ENCODE measurements at regions not wholly inside any gene's neighbourhood (a gene's known extent, or its start where the extent isn't known, plus 50 kb on each side); places are given as distances from the start of the nearest gene placed in this dataset.

- TF ChIP-seq, protein P1, sequence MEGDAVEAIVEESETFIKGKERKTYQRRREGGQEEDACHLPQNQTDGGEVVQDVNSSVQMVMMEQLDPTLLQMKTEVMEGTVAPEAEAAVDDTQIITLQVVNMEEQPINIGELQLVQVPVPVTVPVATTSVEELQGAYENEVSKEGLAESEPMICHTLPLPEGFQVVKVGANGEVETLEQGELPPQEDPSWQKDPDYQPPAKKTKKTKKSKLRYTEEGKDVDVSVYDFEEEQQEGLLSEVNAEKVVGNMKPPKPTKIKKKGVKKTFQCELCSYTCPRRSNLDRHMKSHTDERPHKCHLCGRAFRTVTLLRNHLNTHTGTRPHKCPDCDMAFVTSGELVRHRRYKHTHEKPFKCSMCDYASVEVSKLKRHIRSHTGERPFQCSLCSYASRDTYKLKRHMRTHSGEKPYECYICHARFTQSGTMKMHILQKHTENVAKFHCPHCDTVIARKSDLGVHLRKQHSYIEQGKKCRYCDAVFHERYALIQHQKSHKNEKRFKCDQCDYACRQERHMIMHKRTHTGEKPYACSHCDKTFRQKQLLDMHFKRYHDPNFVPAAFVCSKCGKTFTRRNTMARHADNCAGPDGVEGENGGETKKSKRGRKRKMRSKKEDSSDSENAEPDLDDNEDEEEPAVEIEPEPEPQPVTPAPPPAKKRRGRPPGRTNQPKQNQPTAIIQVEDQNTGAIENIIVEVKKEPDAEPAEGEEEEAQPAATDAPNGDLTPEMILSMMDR (IDR thresholded peaks at IDR 0.05) = peak in 1 of 2 donors; percentile 41
- no peaks in the 10 kb centered on the region for H3K36me3 ChIP-seq
- no peak overlapping the region for H3K27ac ChIP-seq
- DNase-seq (ENCODE audit: low spot score) = no peak
- H3K4me1 ChIP-seq = no peaks in the 10 kb centered on the region
- no peaks in the 10 kb centered on the region for H3K27me3 ChIP-seq
- H3K9me3 ChIP-seq = no peaks in the 10 kb centered on the region
- H3K4me3 ChIP-seq = no peak overlapping the region
These were observed 331.8 kb upstream of the BTBD3 start for GRCh38 chr20:11585752-11586352.

DNA sequence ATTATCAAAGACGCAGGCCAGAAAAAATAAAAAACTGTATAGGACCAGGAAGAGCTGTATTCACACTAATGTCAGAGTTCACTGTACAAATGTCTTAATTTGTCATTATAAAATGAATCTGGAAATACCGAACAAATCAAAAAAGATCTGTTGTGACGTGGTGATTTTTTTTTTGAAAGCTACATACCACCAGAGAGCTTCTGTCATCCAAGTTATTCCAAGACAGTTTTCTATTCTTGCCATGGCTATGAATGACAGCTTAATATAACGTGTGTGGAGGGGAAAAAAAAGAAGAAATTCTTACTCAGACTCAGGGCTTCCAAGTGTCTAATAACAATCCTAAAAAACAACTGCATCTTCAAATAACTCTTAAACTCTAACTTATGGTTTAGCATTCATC, 328.8 kb upstream of the BTBD3 start:
- Histone ChIP-seq H3K4me3 (no peak overlapping the region), H3K9me3 (peaks cover 0 to 7% of the 10 kb centered on the region in 2 donors), H3K27ac (no peak overlapping the region), H3K4me1 (no peaks in the 10 kb centered on the region), H3K36me3 (no peaks in the 10 kb centered on the region), H3K27me3 (no peaks in the 10 kb centered on the region)
- TF ChIP-seq, protein P1 (IDR thresholded peaks at IDR 0.05) = no peak
- no peak for DNase-seq (ENCODE audit: low spot score)

DNA sequence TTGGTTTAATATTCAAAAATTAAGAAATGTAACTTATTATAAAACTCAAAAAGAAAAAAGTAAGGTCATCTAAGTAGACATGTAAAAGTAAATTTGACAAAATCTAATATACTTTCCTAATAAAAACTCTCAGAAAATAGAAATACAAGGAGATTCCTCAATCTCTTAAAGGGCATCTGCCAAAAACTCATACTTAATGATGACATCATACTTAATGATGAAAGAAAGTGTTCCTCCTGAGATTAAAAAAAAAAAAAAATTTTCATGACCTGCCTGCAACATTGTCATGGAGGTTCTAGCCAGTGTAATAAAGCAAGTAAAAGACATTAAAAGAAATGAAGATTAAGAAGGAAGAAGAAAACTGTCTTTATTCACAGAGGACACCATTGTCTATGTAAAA, 325.7 kb upstream of the BTBD3 start:
- Histone ChIP-seq H3K9me3 (peaks cover 0 to 7% of the 10 kb centered on the region in 2 donors), H3K27me3 (no peaks in the 10 kb centered on the region), H3K36me3 (no peaks in the 10 kb centered on the region), H3K4me1 (no peaks in the 10 kb centered on the region), H3K4me3 (no peak overlapping the region), H3K27ac (no peak overlapping the region)
- TF ChIP-seq, protein P1 (IDR thresholded peaks at IDR 0.05) = no peak
- no peak for DNase-seq (ENCODE audit: low spot score)

GRCh38 chr20:11604339-11604738, 313.4 kb upstream of the BTBD3 start:
- TF ChIP-seq, protein P1 (IDR thresholded peaks at IDR 0.05) = no peak
- Histone ChIP-seq H3K4me3 (no peak overlapping the region), H3K27ac (no peak overlapping the region), H3K27me3 (no peaks in the 10 kb centered on the region), H3K9me3 (no peaks in the 10 kb centered on the region), H3K36me3 (no peaks in the 10 kb centered on the region), H3K4me1 (no peaks in the 10 kb centered on the region)
- no peak for DNase-seq (ENCODE audit: low spot score)

DNA sequence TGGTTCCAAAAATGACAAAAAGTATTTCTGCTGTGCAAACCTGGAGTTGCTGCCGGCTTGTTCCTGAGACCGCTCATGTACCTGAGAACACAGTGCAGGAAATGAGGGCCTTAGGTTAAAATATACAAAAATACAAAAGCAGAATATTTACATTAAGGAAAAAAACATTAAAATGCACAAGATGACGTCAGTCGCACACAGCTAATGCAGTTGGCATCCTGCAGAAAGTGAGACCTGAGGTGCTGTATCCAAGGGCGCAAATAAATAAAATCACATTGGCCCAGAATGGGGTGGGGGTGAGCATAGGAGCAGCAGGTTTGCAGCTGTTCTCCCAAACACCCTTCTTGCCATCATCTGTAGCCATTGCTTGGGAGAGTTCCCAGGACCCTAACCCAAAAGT, 310.6 kb upstream of the BTBD3 start:
- no peak for DNase-seq (ENCODE audit: low spot score)
- H3K4me1 ChIP-seq = no peaks in the 10 kb centered on the region
- no peaks in the 10 kb centered on the region for H3K27me3 ChIP-seq
- no peak overlapping the region for H3K27ac ChIP-seq
- TF ChIP-seq, protein P1 (IDR thresholded peaks at IDR 0.05) = no peak
- H3K9me3 ChIP-seq = no peaks in the 10 kb centered on the region
- H3K4me3 ChIP-seq = no peak overlapping the region
- no peaks in the 10 kb centered on the region for H3K36me3 ChIP-seq

- H3K9me3 ChIP-seq = no peaks in the 10 kb centered on the region
- no peaks in the 10 kb centered on the region for H3K4me1 ChIP-seq
- TF ChIP-seq, protein P1 (IDR thresholded peaks at IDR 0.05) = no peak
- no peak overlapping the region for H3K4me3 ChIP-seq
- H3K27me3 ChIP-seq = no peaks in the 10 kb centered on the region
- H3K27ac ChIP-seq = no peak overlapping the region
- no peaks in the 10 kb centered on the region for H3K36me3 ChIP-seq
- no peak for DNase-seq (ENCODE audit: low spot score)
These were observed 309.0 kb upstream of the BTBD3 start for GRCh38 chr20:11608736-11609135.

Data from right atrium auricular region (tissue), 2 donors.